ENCODE measurements at regions not wholly inside any gene's neighbourhood (a gene's known extent, or its start where the extent isn't known, plus 50 kb on each side); places are given as distances from the start of the nearest gene placed in this dataset.
"Not testable (repeated sequence)": the region's sequence is repeated elsewhere in the genome, so short reads cannot be mapped to it uniquely, and the experiment has no call there.

- Histone ChIP-seq H3K79me2 (ENCODE audit: insufficient read depth, low read length) (no peaks in the 10 kb centered on the region), H3K9ac (ENCODE audit: insufficient read depth, low read length, poor library complexity, severe bottlenecking) (no peak overlapping the region), H3K27ac (ENCODE audit: low read depth in 1 of 2, low read length in 2 of 2) (no peak overlapping the region), H3K4me2 (replicated peaks; ENCODE audit: extremely low read depth, low read length, poor library complexity, severe bottlenecking) (no peak overlapping the region), H3K4me3 (replicated peaks in 1 of 3; ENCODE audit: low read depth in 2 of 3, low read length in 3 of 3) (no peak overlapping the region), H2AFZ (ENCODE audit: insufficient read depth, low read depth, low read length, poor library complexity, severe bottlenecking) (no peak overlapping the region), H4K20me1 (ENCODE audit: insufficient read depth, low read length) (no peaks in the 10 kb centered on the region), H3K27me3 (ENCODE audit: control insufficient read depth in 2 of 2, insufficient read depth in 2 of 2, low read length in 2 of 2) (no peaks in the 10 kb centered on the region), H3K4me1 (ENCODE audit: control insufficient read depth in 1 of 2, insufficient read depth in 2 of 2, low read length in 2 of 2) (no peaks in the 10 kb centered on the region), H3K9me3 (replicated peaks in 1 of 2; ENCODE audit: control insufficient read depth in 1 of 2, insufficient read depth in 1 of 2, low read length in 2 of 2) (peaks cover 7 to 11% of the 10 kb centered on the region in 2 donors), H3K36me3 (replicated peaks in 1 of 2; ENCODE audit: control insufficient read depth in 1 of 2, insufficient read depth in 2 of 2, low read length in 2 of 2) (no peaks in the 10 kb centered on the region)
- DNase-seq: no peak
- no peaks in the 10 kb centered on the region for H3K4me1 Mint-ChIP-seq
- no peak overlapping the region for H3K4me3 Mint-ChIP-seq
- H3K27me3 Mint-ChIP-seq (ENCODE audit: low read depth in 3 of 3): peaks cover 4 to 17% (median 12%) of the 10 kb centered on the region in 3 donors
- peaks cover 5 to 18% (median 11%) of the 10 kb centered on the region in 7 donors for H3K9me3 Mint-ChIP-seq
- intact Hi-C loops (cut with micrococcal nuclease): no loop called here
- H3K27ac Mint-ChIP-seq: no peak overlapping the region
- 76% methylated on average over 10 of the region's 12 CpGs for WGBS (ENCODE audit: insufficient coverage)
- TF ChIP-seq CTCF (IDR thresholded peaks at IDR 0.05): no peak
- H3K36me3 Mint-ChIP-seq: no peaks in the 10 kb centered on the region
Observed at GRCh38 chr2:234355021-234355720, 141.7 kb downstream of the ARL4C start.

GRCh38 chr2:234352270-234352669 is 144.6 kb downstream of the ARL4C start:
- intact Hi-C loops (cut with micrococcal nuclease): no loop called here
- Histone ChIP-seq H3K9me3 (replicated peaks in 1 of 2; ENCODE audit: control insufficient read depth in 1 of 2, insufficient read depth in 1 of 2, low read length in 2 of 2) (peaks cover 7 to 11% of the 10 kb centered on the region in 2 donors), H3K79me2 (ENCODE audit: insufficient read depth, low read length) (no peaks in the 10 kb centered on the region), H3K4me1 (ENCODE audit: control insufficient read depth in 1 of 2, insufficient read depth in 2 of 2, low read length in 2 of 2) (peaks cover 9 to 10% of the 10 kb centered on the region in 2 donors), H3K36me3 (replicated peaks in 1 of 2; ENCODE audit: control insufficient read depth in 1 of 2, insufficient read depth in 2 of 2, low read length in 2 of 2) (no peaks in the 10 kb centered on the region), H3K27ac (ENCODE audit: low read depth in 1 of 2, low read length in 2 of 2) (no peak overlapping the region), H3K4me2 (replicated peaks; ENCODE audit: extremely low read depth, low read length, poor library complexity, severe bottlenecking) (no peak overlapping the region), H2AFZ (ENCODE audit: insufficient read depth, low read depth, low read length, poor library complexity, severe bottlenecking) (no peak overlapping the region), H3K4me3 (replicated peaks in 1 of 3; ENCODE audit: low read depth in 2 of 3, low read length in 3 of 3) (no peak overlapping the region), H4K20me1 (ENCODE audit: insufficient read depth, low read length) (no peaks in the 10 kb centered on the region), H3K9ac (ENCODE audit: insufficient read depth, low read length, poor library complexity, severe bottlenecking) (no peak overlapping the region), H3K27me3 (ENCODE audit: control insufficient read depth in 2 of 2, insufficient read depth in 2 of 2, low read length in 2 of 2) (no peaks in the 10 kb centered on the region)
- Mint-ChIP-seq H3K9me3 (peaks cover 2 to 14% (median 7%) of the 10 kb centered on the region in 7 donors), H3K4me3 (no peak overlapping the region), H3K27me3 (ENCODE audit: low read depth in 3 of 3) (peaks cover 0 to 17% (median 3%) of the 10 kb centered on the region in 3 donors), H3K4me1 (peaks cover 12% of the 10 kb centered on the region), H3K36me3 (no peaks in the 10 kb centered on the region), H3K27ac (no peak overlapping the region)
- no peak for TF ChIP-seq CTCF (IDR thresholded peaks at IDR 0.05)
- DNase-seq: no peak
- no CpG with 5 or more reads among the region's 7 CpGs for WGBS (ENCODE audit: insufficient coverage)

- H3K4me1 ChIP-seq (ENCODE audit: control insufficient read depth in 1 of 2, insufficient read depth in 2 of 2, low read length in 2 of 2): peaks cover 9 to 10% of the 10 kb centered on the region in 2 donors
- H3K79me2 ChIP-seq (ENCODE audit: insufficient read depth, low read length); H3K27ac ChIP-seq (ENCODE audit: low read depth in 1 of 2, low read length in 2 of 2); H3K4me3 Mint-ChIP-seq; H3K4me2 ChIP-seq (replicated peaks; ENCODE audit: extremely low read depth, low read length, poor library complexity, severe bottlenecking); DNase-seq; H3K9ac ChIP-seq (ENCODE audit: insufficient read depth, low read length, poor library complexity, severe bottlenecking); H3K36me3 ChIP-seq (replicated peaks in 1 of 2; ENCODE audit: control insufficient read depth in 1 of 2, insufficient read depth in 2 of 2, low read length in 2 of 2); H3K36me3 Mint-ChIP-seq; H2AFZ ChIP-seq (ENCODE audit: insufficient read depth, low read depth, low read length, poor library complexity, severe bottlenecking); H3K27ac Mint-ChIP-seq; intact Hi-C loops (cut with micrococcal nuclease); H4K20me1 ChIP-seq (ENCODE audit: insufficient read depth, low read length); H3K27me3 ChIP-seq (ENCODE audit: control insufficient read depth in 2 of 2, insufficient read depth in 2 of 2, low read length in 2 of 2); H3K4me3 ChIP-seq (replicated peaks in 1 of 3; ENCODE audit: low read depth in 2 of 3, low read length in 3 of 3): not testable (repeated sequence)
- peaks cover 12% of the 10 kb centered on the region for H3K4me1 Mint-ChIP-seq
- H3K27me3 Mint-ChIP-seq (ENCODE audit: low read depth in 3 of 3): peaks cover 0 to 17% (median 0%) of the 10 kb centered on the region in 3 donors
- peaks cover 2 to 14% (median 7%) of the 10 kb centered on the region in 7 donors for H3K9me3 Mint-ChIP-seq
- WGBS (ENCODE audit: insufficient coverage): 100% methylated on average over 1 of the region's 10 CpGs
- peaks cover 7 to 11% of the 10 kb centered on the region in 2 donors for H3K9me3 ChIP-seq (replicated peaks in 1 of 2; ENCODE audit: control insufficient read depth in 1 of 2, insufficient read depth in 1 of 2, low read length in 2 of 2)
Observed at GRCh38 chr2:234351866-234352265, 145.0 kb downstream of the ARL4C start.
